BE2C (cell line): ENCODE measurements at regions not wholly inside any gene's neighbourhood (a gene's known extent, or its start where the extent isn't known, plus 50 kb on each side); places are given as distances from the start of the nearest gene placed in this dataset.

Experiments
- DNase-seq: peaks from one replicate; pipeline ENCODE4 v3.0.0-alpha.2; 2020
- H3K27me3 ChIP-seq: fragments of 250-450 bp; sonication (Bioruptor Pico); 2 replicates; pipeline ENCODE4 v1.5.1; 2020; ENCODE audit warnings: mild to moderate bottlenecking
- H3K36me3 ChIP-seq: fragments of 250-450 bp; sonication (Bioruptor Pico); 2 replicates; pipeline ENCODE4 v1.5.1; 2020; ENCODE audit warnings: mild to moderate bottlenecking
- H3K4me1 ChIP-seq: fragments of 250-450 bp; sonication (Bioruptor Pico); 2 replicates; pipeline ENCODE4 v1.5.1; 2020
- H3K4me3 ChIP-seq: 2 replicates; pipeline ENCODE4 v1.5.1; 2011; ENCODE audit warnings: low read depth, low read length
- H3K9me3 ChIP-seq: fragments of 250-450 bp; sonication (Bioruptor Pico); 2 replicates; pipeline ENCODE4 v1.5.1; 2020
- CTCF ChIP-seq: IDR thresholded peaks from 2 replicates; pipeline ENCODE4 v1.5.1; 2012; ENCODE audit warnings: mild to moderate bottlenecking, low read depth, low read length

GRCh38 chrX:30468471-30468870 is 109.1 kb downstream of the TASL start:
- H3K36me3 ChIP-seq: no peaks in the 10 kb centered on the region
- no peak for DNase-seq
- H3K9me3 ChIP-seq: no peaks in the 10 kb centered on the region
- no peak overlapping the region for H3K4me3 ChIP-seq
- TF ChIP-seq CTCF: no peak
- H3K4me1 ChIP-seq: no peaks in the 10 kb centered on the region
- no peaks in the 10 kb centered on the region for H3K27me3 ChIP-seq
